ENCODE measurements at regions not wholly inside any gene's neighbourhood (a gene's known extent, or its start where the extent isn't known, plus 50 kb on each side); places are given as distances from the start of the nearest gene placed in this dataset.

DNA sequence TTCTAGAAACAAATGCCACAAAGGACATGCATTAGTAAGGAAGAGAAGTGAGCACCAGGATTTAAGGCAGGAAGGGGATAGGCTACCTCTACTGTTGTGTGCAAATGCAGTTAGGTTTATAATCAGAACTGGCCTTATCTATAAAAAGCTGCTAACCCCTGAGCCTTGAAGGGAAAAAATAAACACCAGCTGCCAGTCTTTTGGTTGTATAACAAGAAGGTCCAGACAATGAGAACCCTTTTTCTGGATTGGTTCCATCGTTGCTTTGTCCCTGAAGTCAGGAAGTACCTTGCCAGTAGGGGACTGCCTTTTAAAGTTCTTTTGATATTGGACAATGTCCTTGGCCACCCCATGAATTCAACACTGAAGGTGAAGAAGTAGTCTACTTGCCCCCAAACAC, 126.7 kb upstream of the OTUD4 start:
- Histone ChIP-seq H3K4me1 (ENCODE audit: control insufficient read depth, insufficient read depth, low read length) (no peaks in the 10 kb centered on the region), H3K9me3 (ENCODE audit: control insufficient read depth, insufficient read depth, low read depth, low read length) (no peaks in the 10 kb centered on the region), H3K4me3 (ENCODE audit: low read depth in 2 of 2, low read length in 2 of 2) (no peak overlapping the region), H3K27me3 (ENCODE audit: control insufficient read depth, insufficient read depth, low read length) (no peaks in the 10 kb centered on the region), H3K36me3 (ENCODE audit: control insufficient read depth, insufficient read depth, low read length) (no peaks in the 10 kb centered on the region), H3K27ac (ENCODE audit: low read length) (no peak overlapping the region)
- CTCF ChIA-PET: no interaction called here
- no TSS peak for BruUV-seq (replicated peaks)
- in situ Hi-C loops (cut with HindIII; ENCODE audit: low pct_unique_long_range_greater_than_20kb, low sequenced_read_pairs): no loop called here
- intact Hi-C loops (cut with micrococcal nuclease; ENCODE audit: unreplicated experiment): no loop called here
- POLR2A ChIA-PET: no interaction called here
- DNase-seq (ENCODE audit: low read depth, low spot score) (no peak), ATAC-seq (no peak)
- TF ChIP-seq, protein P1, sequence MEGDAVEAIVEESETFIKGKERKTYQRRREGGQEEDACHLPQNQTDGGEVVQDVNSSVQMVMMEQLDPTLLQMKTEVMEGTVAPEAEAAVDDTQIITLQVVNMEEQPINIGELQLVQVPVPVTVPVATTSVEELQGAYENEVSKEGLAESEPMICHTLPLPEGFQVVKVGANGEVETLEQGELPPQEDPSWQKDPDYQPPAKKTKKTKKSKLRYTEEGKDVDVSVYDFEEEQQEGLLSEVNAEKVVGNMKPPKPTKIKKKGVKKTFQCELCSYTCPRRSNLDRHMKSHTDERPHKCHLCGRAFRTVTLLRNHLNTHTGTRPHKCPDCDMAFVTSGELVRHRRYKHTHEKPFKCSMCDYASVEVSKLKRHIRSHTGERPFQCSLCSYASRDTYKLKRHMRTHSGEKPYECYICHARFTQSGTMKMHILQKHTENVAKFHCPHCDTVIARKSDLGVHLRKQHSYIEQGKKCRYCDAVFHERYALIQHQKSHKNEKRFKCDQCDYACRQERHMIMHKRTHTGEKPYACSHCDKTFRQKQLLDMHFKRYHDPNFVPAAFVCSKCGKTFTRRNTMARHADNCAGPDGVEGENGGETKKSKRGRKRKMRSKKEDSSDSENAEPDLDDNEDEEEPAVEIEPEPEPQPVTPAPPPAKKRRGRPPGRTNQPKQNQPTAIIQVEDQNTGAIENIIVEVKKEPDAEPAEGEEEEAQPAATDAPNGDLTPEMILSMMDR (IDR thresholded peaks at IDR 0.05): no peak
- no peak for TF ChIP-seq SIN3A (IDR thresholded peaks at IDR 0.05; ENCODE audit: borderline replicate concordance, insufficient read depth, low read depth, low read length)
- TF ChIP-seq, protein P2, sequence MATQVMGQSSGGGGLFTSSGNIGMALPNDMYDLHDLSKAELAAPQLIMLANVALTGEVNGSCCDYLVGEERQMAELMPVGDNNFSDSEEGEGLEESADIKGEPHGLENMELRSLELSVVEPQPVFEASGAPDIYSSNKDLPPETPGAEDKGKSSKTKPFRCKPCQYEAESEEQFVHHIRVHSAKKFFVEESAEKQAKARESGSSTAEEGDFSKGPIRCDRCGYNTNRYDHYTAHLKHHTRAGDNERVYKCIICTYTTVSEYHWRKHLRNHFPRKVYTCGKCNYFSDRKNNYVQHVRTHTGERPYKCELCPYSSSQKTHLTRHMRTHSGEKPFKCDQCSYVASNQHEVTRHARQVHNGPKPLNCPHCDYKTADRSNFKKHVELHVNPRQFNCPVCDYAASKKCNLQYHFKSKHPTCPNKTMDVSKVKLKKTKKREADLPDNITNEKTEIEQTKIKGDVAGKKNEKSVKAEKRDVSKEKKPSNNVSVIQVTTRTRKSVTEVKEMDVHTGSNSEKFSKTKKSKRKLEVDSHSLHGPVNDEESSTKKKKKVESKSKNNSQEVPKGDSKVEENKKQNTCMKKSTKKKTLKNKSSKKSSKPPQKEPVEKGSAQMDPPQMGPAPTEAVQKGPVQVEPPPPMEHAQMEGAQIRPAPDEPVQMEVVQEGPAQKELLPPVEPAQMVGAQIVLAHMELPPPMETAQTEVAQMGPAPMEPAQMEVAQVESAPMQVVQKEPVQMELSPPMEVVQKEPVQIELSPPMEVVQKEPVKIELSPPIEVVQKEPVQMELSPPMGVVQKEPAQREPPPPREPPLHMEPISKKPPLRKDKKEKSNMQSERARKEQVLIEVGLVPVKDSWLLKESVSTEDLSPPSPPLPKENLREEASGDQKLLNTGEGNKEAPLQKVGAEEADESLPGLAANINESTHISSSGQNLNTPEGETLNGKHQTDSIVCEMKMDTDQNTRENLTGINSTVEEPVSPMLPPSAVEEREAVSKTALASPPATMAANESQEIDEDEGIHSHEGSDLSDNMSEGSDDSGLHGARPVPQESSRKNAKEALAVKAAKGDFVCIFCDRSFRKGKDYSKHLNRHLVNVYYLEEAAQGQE (IDR thresholded peaks at IDR 0.05; ENCODE audit: insufficient read depth in 1 of 2, low read depth in 2 of 2, low read length in 1 of 2): no peak
- no peak for TF ChIP-seq TCF7L2 (IDR thresholded peaks at IDR 0.05; ENCODE audit: low read depth, low read length)
- TF ChIP-seq POLR2AphosphoS5 (IDR thresholded peaks at IDR 0.05; ENCODE audit: low read depth, low read length): no peak

DNA sequence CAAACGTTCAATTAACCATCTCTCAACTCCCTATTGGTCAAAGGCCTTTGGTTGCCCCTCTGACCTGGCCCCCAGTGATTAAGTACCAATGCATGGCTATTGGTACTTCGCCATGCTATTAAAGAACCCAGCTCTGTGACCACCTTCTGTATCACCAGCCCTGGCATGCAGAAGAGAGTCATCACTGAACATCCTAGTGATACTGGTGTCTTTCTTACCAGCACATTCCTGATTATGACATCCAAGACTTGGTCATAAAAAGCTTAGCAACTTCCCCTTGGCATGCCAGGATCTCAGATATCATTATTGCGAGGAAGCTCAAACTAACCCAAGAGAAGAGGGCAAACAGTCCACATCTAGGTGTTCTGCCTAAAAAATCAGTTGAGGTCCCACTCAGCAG, 122.3 kb upstream of the OTUD4 start:
- no TSS peak for BruUV-seq (replicated peaks)
- no peaks in the 10 kb centered on the region for H3K9me3 ChIP-seq (ENCODE audit: control insufficient read depth, insufficient read depth, low read depth, low read length)
- in situ Hi-C loops (cut with HindIII; ENCODE audit: low pct_unique_long_range_greater_than_20kb, low sequenced_read_pairs) (no loop called here), intact Hi-C loops (cut with micrococcal nuclease; ENCODE audit: unreplicated experiment) (no loop called here)
- H3K27ac ChIP-seq (ENCODE audit: low read length): no peak overlapping the region
- POLR2A ChIA-PET: no interaction called here
- no peak for DNase-seq (ENCODE audit: low read depth, low spot score)
- H3K4me3 ChIP-seq (ENCODE audit: low read depth in 2 of 2, low read length in 2 of 2): no peak overlapping the region
- CTCF ChIA-PET: no interaction called here
- no peaks in the 10 kb centered on the region for H3K36me3 ChIP-seq (ENCODE audit: control insufficient read depth, insufficient read depth, low read length)
- H3K27me3 ChIP-seq (ENCODE audit: control insufficient read depth, insufficient read depth, low read length): no peaks in the 10 kb centered on the region
- no peaks in the 10 kb centered on the region for H3K4me1 ChIP-seq (ENCODE audit: control insufficient read depth, insufficient read depth, low read length)
- ATAC-seq: no peak
- TF ChIP-seq, protein P1 (IDR thresholded peaks at IDR 0.05): no peak
- TF ChIP-seq TCF7L2 (IDR thresholded peaks at IDR 0.05; ENCODE audit: low read depth, low read length): no peak

All from Panc1 (cell line).